ENCODE measurements at regions not wholly inside any gene's neighbourhood (a gene's known extent, or its start where the extent isn't known, plus 50 kb on each side); places are given as distances from the start of the nearest gene placed in this dataset.

GRCh38 chr12:115216301-115216700 is 532.3 kb upstream of the TBX3 start:
- no peak for TF ChIP-seq CTCF (conservative IDR thresholded peaks at IDR 0.05; ENCODE audit: low read depth, low read length)
- TF ChIP-seq EZH2 (IDR thresholded peaks at IDR 0.05; ENCODE audit: low read length, unreplicated experiment): no peak
- TF ChIP-seq EZH2phosphoT487 (IDR thresholded peaks at IDR 0.05; ENCODE audit: borderline replicate concordance, low read length): no peak
